ENCODE measurements at regions not wholly inside any gene's neighbourhood (a gene's known extent, or its start where the extent isn't known, plus 50 kb on each side); places are given as distances from the start of the nearest gene placed in this dataset.

DNA sequence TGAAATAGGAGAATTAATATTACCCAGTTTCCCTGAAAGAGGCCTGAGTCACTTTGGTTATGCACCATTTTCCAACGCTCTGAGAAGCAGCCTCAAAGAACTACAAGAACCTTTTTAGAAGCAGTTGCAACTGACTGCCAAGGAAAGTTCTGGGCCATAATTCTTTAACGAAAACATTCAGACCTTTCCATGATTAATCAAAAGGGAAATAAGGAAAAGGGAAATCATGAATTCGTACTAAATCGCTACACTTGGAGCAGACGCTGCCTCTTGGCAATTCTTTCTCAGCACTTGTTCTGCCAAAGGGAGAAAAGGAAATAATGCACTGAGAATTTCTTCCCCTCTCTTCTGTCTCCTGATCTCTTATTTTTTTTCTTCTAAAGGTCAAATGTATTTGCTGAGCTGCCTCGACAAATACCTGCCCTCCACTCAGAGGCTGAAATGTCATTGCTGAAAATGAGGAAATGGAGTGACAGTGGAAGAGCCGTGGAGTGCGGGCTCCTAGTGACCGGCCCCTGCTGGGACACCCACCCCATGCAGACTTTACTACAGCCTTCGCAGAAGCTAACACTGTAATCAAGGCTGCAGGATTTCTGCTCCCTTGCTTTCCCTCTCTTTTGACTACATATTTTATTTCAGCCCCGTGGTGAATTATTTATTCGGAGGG, 67.9 kb upstream of the GALNT2 start (continued):
- no peak for TF ChIP-seq KDM5A (IDR thresholded peaks at IDR 0.05; ENCODE audit: low read length)
- no peak for TF ChIP-seq CBX8 (IDR thresholded peaks at IDR 0.05; ENCODE audit: borderline replicate concordance, low read depth, low read length)
- TF ChIP-seq TAF7 (optimal IDR thresholded peaks at IDR 0.05; ENCODE audit: borderline replicate concordance, low read depth, low read length) = no peak
- TF ChIP-seq GTF2F1 (IDR thresholded peaks at IDR 0.05; ENCODE audit: borderline replicate concordance, low read depth, low read length) = no peak
- no peak for TF ChIP-seq CREB1 (IDR thresholded peaks at IDR 0.05)
- no peak for TF ChIP-seq CTBP2 (IDR thresholded peaks at IDR 0.05; ENCODE audit: borderline replicate concordance, insufficient read depth, insufficient read length, low read length)
